ENCODE measurements at regions not wholly inside any gene's neighbourhood (a gene's known extent, or its start where the extent isn't known, plus 50 kb on each side); places are given as distances from the start of the nearest gene placed in this dataset.

DNA sequence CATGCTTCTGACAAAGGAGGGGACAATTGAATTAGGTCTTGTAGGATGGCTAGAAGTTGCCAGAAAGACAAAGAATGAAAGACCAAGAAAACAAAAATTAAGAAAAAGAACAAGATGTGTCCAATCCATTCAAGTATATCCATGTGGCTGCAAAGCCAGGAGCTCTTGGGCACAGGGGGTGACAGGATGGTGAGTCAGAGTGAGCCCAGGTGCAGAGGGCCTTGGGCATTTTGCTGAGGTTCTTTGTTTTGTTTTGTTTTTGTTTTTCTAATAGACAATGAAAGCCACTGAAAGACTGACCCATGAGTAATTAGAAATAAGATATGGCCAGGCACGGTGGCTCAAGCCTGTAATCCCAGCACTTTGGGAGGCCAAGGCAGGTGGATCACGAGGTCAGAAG is 104.6 kb upstream of the KLHL29 start:
- no peak overlapping the region for H3K27ac ChIP-seq
- no peaks in the 10 kb centered on the region for H3K36me3 ChIP-seq (ENCODE audit: insufficient read depth, low read length)
- DNase-seq (ENCODE audit: low read depth, low spot score) = no peak

GRCh38 chr2:23283653-23284052 is 101.3 kb upstream of the KLHL29 start:
- TF ChIP-seq FOXP2 (optimal IDR thresholded peaks at IDR 0.05; ENCODE audit: control extremely low read depth, extremely low read length, insufficient read depth) = no peak
- TF ChIP-seq EZH2 (IDR thresholded peaks at IDR 0.05) = no peak
- no peak for TF ChIP-seq POLR2AphosphoS5 (IDR thresholded peaks at IDR 0.05; ENCODE audit: borderline replicate concordance, low read depth, low read length)
- no peak overlapping the region for H3K4me3 ChIP-seq

More for the DNA sequence above, 104.6 kb upstream of the KLHL29 start:
- Histone ChIP-seq H3K4me3 (no peak overlapping the region), H3K9ac (ENCODE audit: insufficient read length) (no peak overlapping the region), H3K9me3 (ENCODE audit: low read depth, low read length) (no peaks in the 10 kb centered on the region)
- no peak for TF ChIP-seq FOXP2 (optimal IDR thresholded peaks at IDR 0.05; ENCODE audit: control extremely low read depth, extremely low read length, insufficient read depth)
- no peak for TF ChIP-seq POLR2AphosphoS5 (IDR thresholded peaks at IDR 0.05; ENCODE audit: borderline replicate concordance, low read depth, low read length)
- TF ChIP-seq EZH2 (IDR thresholded peaks at IDR 0.05) = no peak

GRCh38 chr2:23285091-23285800 is 99.7 kb upstream of the KLHL29 start:
- TF ChIP-seq EZH2 (IDR thresholded peaks at IDR 0.05) (no peak), POLR2AphosphoS5 (IDR thresholded peaks at IDR 0.05; ENCODE audit: borderline replicate concordance, low read depth, low read length) (no peak), FOXP2 (optimal IDR thresholded peaks at IDR 0.05; ENCODE audit: control extremely low read depth, extremely low read length, insufficient read depth) (no peak)
- no peak overlapping the region for H3K27ac ChIP-seq
- no peaks in the 10 kb centered on the region for H3K9me3 ChIP-seq (ENCODE audit: low read depth, low read length)

More at GRCh38 chr2:23283653-23284052, 101.3 kb upstream of the KLHL29 start:
- Histone ChIP-seq H3K9me3 (ENCODE audit: low read depth, low read length) (no peaks in the 10 kb centered on the region), H3K9ac (ENCODE audit: insufficient read length) (no peak overlapping the region), H3K27ac (no peak overlapping the region), H3K36me3 (ENCODE audit: insufficient read depth, low read length) (no peaks in the 10 kb centered on the region)
- no peak for DNase-seq (ENCODE audit: low read depth, low spot score)

DNA sequence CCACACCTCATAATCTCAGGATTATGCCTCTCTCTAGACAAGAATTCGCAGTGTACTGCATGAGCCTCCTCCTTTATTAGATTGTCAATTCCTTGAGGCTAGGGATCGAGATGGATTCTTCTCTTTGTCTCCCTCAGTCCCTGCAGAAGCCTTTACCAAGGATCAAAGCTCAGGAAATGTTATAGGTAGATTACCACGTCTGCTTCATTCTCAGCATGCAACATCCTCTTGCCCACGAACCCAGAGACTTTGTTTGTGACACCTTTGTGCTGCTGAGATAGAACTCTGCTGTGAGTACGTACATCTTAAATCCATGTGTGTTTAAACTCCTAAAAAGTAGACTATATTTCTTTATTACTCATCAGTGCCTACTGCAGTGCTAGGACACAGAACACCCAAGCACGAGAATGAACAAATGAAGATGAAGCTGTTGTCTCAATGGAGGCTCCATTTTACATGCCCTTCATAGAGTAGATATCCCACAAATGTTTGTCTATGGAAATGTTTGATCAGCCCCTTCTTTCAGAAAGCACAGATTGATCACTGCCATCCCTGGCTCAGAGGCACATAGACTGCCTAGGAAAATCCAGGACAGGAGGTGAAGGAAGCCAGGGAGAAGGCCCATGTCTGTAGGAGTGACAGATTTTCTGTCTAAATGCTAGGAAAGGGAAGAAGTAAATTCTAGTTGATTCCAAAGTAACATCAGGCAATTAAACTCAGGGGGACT is 98.8 kb upstream of the KLHL29 start:
- no peak overlapping the region for H3K27ac ChIP-seq
- DNase-seq (ENCODE audit: low read depth, low spot score) = no peak
- H3K9ac ChIP-seq (ENCODE audit: insufficient read length) = no peak overlapping the region
- no peaks in the 10 kb centered on the region for H3K9me3 ChIP-seq (ENCODE audit: low read depth, low read length)
- H3K36me3 ChIP-seq (ENCODE audit: insufficient read depth, low read length) = no peaks in the 10 kb centered on the region
- TF ChIP-seq EZH2 (IDR thresholded peaks at IDR 0.05) (no peak), POLR2AphosphoS5 (IDR thresholded peaks at IDR 0.05; ENCODE audit: borderline replicate concordance, low read depth, low read length) (no peak), FOXP2 (optimal IDR thresholded peaks at IDR 0.05; ENCODE audit: control extremely low read depth, extremely low read length, insufficient read depth) (no peak)
- H3K4me3 ChIP-seq = no peak overlapping the region

More at GRCh38 chr2:23285091-23285800, 99.7 kb upstream of the KLHL29 start:
- DNase-seq (ENCODE audit: low read depth, low spot score) = no peak
- no peaks in the 10 kb centered on the region for H3K36me3 ChIP-seq (ENCODE audit: insufficient read depth, low read length)
- H3K9ac ChIP-seq (ENCODE audit: insufficient read length) = no peak overlapping the region
- no peak overlapping the region for H3K4me3 ChIP-seq

- no peak for DNase-seq (ENCODE audit: low read depth, low spot score)
- TF ChIP-seq EZH2 (IDR thresholded peaks at IDR 0.05) (no peak), FOXP2 (optimal IDR thresholded peaks at IDR 0.05; ENCODE audit: control extremely low read depth, extremely low read length, insufficient read depth) (no peak), POLR2AphosphoS5 (IDR thresholded peaks at IDR 0.05; ENCODE audit: borderline replicate concordance, low read depth, low read length) (no peak)
- H3K4me3 ChIP-seq = no peak overlapping the region
- H3K36me3 ChIP-seq (ENCODE audit: insufficient read depth, low read length) = no peaks in the 10 kb centered on the region
- H3K9me3 ChIP-seq (ENCODE audit: low read depth, low read length) = no peaks in the 10 kb centered on the region
- H3K27ac ChIP-seq = no peak overlapping the region
- H3K9ac ChIP-seq (ENCODE audit: insufficient read length) = no peak overlapping the region
These were observed 97.9 kb upstream of the KLHL29 start for GRCh38 chr2:23286758-23287704.

DNA sequence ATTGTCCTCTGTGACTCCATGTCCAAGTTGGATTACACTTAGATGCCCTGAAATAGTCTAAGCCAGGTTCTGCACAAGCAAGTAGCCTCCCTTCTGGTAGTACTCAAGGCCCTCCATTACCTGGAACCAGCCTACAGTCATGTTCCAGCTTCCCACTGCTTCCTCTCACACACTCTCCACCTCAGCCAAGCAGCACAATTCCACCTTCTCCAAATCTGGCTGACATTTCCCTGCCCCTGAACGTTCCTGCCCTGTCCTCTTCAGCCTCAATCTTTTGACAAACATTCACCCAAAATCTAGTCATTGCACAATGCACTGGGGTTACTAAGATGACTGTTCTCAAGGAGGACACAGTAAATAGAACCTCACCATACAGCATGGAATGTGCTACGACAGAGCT is 95.3 kb upstream of the KLHL29 start:
- Histone ChIP-seq H3K9me3 (ENCODE audit: low read depth, low read length) (no peaks in the 10 kb centered on the region), H3K27ac (no peak overlapping the region), H3K4me3 (no peak overlapping the region), H3K36me3 (ENCODE audit: insufficient read depth, low read length) (no peaks in the 10 kb centered on the region), H3K9ac (ENCODE audit: insufficient read length) (no peak overlapping the region)
- no peak for TF ChIP-seq EZH2 (IDR thresholded peaks at IDR 0.05)
- no peak for TF ChIP-seq POLR2AphosphoS5 (IDR thresholded peaks at IDR 0.05; ENCODE audit: borderline replicate concordance, low read depth, low read length)
- no peak for TF ChIP-seq FOXP2 (optimal IDR thresholded peaks at IDR 0.05; ENCODE audit: control extremely low read depth, extremely low read length, insufficient read depth)
- DNase-seq (ENCODE audit: low read depth, low spot score) = no peak

- Histone ChIP-seq H3K9ac (ENCODE audit: insufficient read length) (no peak overlapping the region), H3K9me3 (ENCODE audit: low read depth, low read length) (no peaks in the 10 kb centered on the region), H3K27ac (no peak overlapping the region), H3K36me3 (ENCODE audit: insufficient read depth, low read length) (no peaks in the 10 kb centered on the region), H3K4me3 (no peak overlapping the region)
- DNase-seq (ENCODE audit: low read depth, low spot score) = no peak
- TF ChIP-seq POLR2AphosphoS5 (IDR thresholded peaks at IDR 0.05; ENCODE audit: borderline replicate concordance, low read depth, low read length) (no peak), EZH2 (IDR thresholded peaks at IDR 0.05) (no peak), FOXP2 (optimal IDR thresholded peaks at IDR 0.05; ENCODE audit: control extremely low read depth, extremely low read length, insufficient read depth) (no peak)
These were observed 93.7 kb upstream of the KLHL29 start for GRCh38 chr2:23291239-23291638.

DNA sequence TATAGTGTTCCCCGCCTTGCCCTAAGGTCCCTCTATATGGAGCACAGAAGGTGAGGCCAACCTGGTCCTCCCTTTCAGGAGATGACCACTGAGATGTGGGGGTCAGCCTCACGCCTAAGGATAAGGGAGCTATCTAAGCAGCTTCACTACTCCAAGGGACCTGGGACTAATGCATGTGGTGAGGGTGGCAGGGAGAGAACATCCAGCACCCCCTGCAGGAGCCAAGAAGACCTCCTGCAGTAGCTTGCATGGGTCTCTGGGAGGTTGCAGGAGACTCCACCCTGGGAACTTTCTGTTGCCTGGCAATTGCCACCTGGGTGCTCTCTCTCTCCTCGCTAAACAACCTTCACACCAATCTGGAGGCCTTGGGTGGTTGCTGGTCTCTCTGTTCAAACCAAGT is 93.0 kb upstream of the KLHL29 start:
- no peak overlapping the region for H3K9ac ChIP-seq (ENCODE audit: insufficient read length)
- H3K27ac ChIP-seq = no peak overlapping the region
- H3K9me3 ChIP-seq (ENCODE audit: low read depth, low read length) = no peaks in the 10 kb centered on the region
- no peak overlapping the region for H3K4me3 ChIP-seq
- H3K36me3 ChIP-seq (ENCODE audit: insufficient read depth, low read length) = no peaks in the 10 kb centered on the region
- TF ChIP-seq FOXP2 (optimal IDR thresholded peaks at IDR 0.05; ENCODE audit: control extremely low read depth, extremely low read length, insufficient read depth) = no peak
- TF ChIP-seq POLR2AphosphoS5 (IDR thresholded peaks at IDR 0.05; ENCODE audit: borderline replicate concordance, low read depth, low read length) = no peak
- no peak for DNase-seq (ENCODE audit: low read depth, low spot score)

Data from SK-N-MC (cell line).